ENCODE measurements at regions not wholly inside any gene's neighbourhood (a gene's known extent, or its start where the extent isn't known, plus 50 kb on each side); places are given as distances from the start of the nearest gene placed in this dataset.

GRCh38 chr4:177770776-177771175, 328.5 kb upstream of the AGA start:
- TF ChIP-seq CTCF (IDR thresholded peaks at IDR 0.05), result no peak
- no peak overlapping the region for H3K27ac Mint-ChIP-seq
- peaks cover 0 to 7% (median 6%) of the 10 kb centered on the region in 7 donors for H3K9me3 Mint-ChIP-seq
- Histone ChIP-seq H3K9me3 (replicated peaks in 1 of 2; ENCODE audit: control insufficient read depth in 1 of 2, insufficient read depth in 1 of 2, low read length in 2 of 2) (peaks cover 3 to 8% of the 10 kb centered on the region in 2 donors), H3K36me3 (replicated peaks in 1 of 2; ENCODE audit: control insufficient read depth in 1 of 2, insufficient read depth in 2 of 2, low read length in 2 of 2) (no peaks in the 10 kb centered on the region), H4K20me1 (ENCODE audit: insufficient read depth, low read length) (no peaks in the 10 kb centered on the region), H3K27me3 (ENCODE audit: control insufficient read depth in 2 of 2, insufficient read depth in 2 of 2, low read length in 2 of 2) (no peaks in the 10 kb centered on the region), H3K4me3 (replicated peaks in 1 of 3; ENCODE audit: low read depth in 2 of 3, low read length in 3 of 3) (no peak overlapping the region), H3K4me1 (ENCODE audit: control insufficient read depth in 1 of 2, insufficient read depth in 2 of 2, low read length in 2 of 2) (no peaks in the 10 kb centered on the region), H2AFZ (ENCODE audit: insufficient read depth, low read depth, low read length, poor library complexity, severe bottlenecking) (no peak overlapping the region), H3K4me2 (replicated peaks; ENCODE audit: extremely low read depth, low read length, poor library complexity, severe bottlenecking) (no peak overlapping the region), H3K27ac (ENCODE audit: low read depth in 1 of 2, low read length in 2 of 2) (no peak overlapping the region), H3K9ac (ENCODE audit: insufficient read depth, low read length, poor library complexity, severe bottlenecking) (no peak overlapping the region), H3K79me2 (ENCODE audit: insufficient read depth, low read length) (no peaks in the 10 kb centered on the region)
- no CpG with 5 or more reads among the region's 2 CpGs for WGBS (ENCODE audit: insufficient coverage)
- H3K4me3 Mint-ChIP-seq, result no peak overlapping the region
- intact Hi-C loops (cut with micrococcal nuclease), result loop anchor here in 1 of 2 donors (10.0 kb wide), 1 partner anchor 266 kb away; no protein-coding TSS in a partner anchor
- no peak for DNase-seq
- no peaks in the 10 kb centered on the region for H3K27me3 Mint-ChIP-seq (ENCODE audit: low read depth in 3 of 3)
- no peaks in the 10 kb centered on the region for H3K36me3 Mint-ChIP-seq
- H3K4me1 Mint-ChIP-seq, result no peaks in the 10 kb centered on the region

GRCh38 chr4:177771645-177772044, 329.4 kb upstream of the AGA start:
- intact Hi-C loops (cut with micrococcal nuclease), result loop anchor here in 1 of 2 donors (10.0 kb wide), 1 partner anchor 267 kb away; no protein-coding TSS in a partner anchor
- no peaks in the 10 kb centered on the region for H3K27me3 ChIP-seq (ENCODE audit: control insufficient read depth in 2 of 2, insufficient read depth in 2 of 2, low read length in 2 of 2)

More at GRCh38 chr4:177771645-177772044, 329.4 kb upstream of the AGA start:
- no peak overlapping the region for H3K4me2 ChIP-seq (replicated peaks; ENCODE audit: extremely low read depth, low read length, poor library complexity, severe bottlenecking)
- no peak overlapping the region for H2AFZ ChIP-seq (ENCODE audit: insufficient read depth, low read depth, low read length, poor library complexity, severe bottlenecking)
- peaks cover 0 to 7% of the 10 kb centered on the region in 2 donors for H3K9me3 ChIP-seq (replicated peaks in 1 of 2; ENCODE audit: control insufficient read depth in 1 of 2, insufficient read depth in 1 of 2, low read length in 2 of 2)
- no CpG with 5 or more reads among the region's 1 CpG for WGBS (ENCODE audit: insufficient coverage)
- peaks cover under 1 to 7% (median 3%) of the 10 kb centered on the region in 7 donors for H3K9me3 Mint-ChIP-seq
- no peak for TF ChIP-seq CTCF (IDR thresholded peaks at IDR 0.05)
- H3K36me3 ChIP-seq (replicated peaks in 1 of 2; ENCODE audit: control insufficient read depth in 1 of 2, insufficient read depth in 2 of 2, low read length in 2 of 2), result no peaks in the 10 kb centered on the region
- H3K27me3 Mint-ChIP-seq (ENCODE audit: low read depth in 3 of 3), result no peaks in the 10 kb centered on the region
- H3K4me1 Mint-ChIP-seq, result no peaks in the 10 kb centered on the region
- H3K4me3 ChIP-seq (replicated peaks in 1 of 3; ENCODE audit: low read depth in 2 of 3, low read length in 3 of 3), result no peak overlapping the region
- no peaks in the 10 kb centered on the region for H3K79me2 ChIP-seq (ENCODE audit: insufficient read depth, low read length)
- no peak for DNase-seq
- H4K20me1 ChIP-seq (ENCODE audit: insufficient read depth, low read length), result no peaks in the 10 kb centered on the region
- H3K27ac Mint-ChIP-seq, result no peak overlapping the region
- no peak overlapping the region for H3K9ac ChIP-seq (ENCODE audit: insufficient read depth, low read length, poor library complexity, severe bottlenecking)
- H3K36me3 Mint-ChIP-seq, result no peaks in the 10 kb centered on the region
- H3K4me3 Mint-ChIP-seq, result no peak overlapping the region
- H3K4me1 ChIP-seq (ENCODE audit: control insufficient read depth in 1 of 2, insufficient read depth in 2 of 2, low read length in 2 of 2), result no peaks in the 10 kb centered on the region
- H3K27ac ChIP-seq (ENCODE audit: low read depth in 1 of 2, low read length in 2 of 2), result no peak overlapping the region

All from CD14-positive monocyte (primary cell).